HUDEP-2 (cell line): ENCODE measurements at regions not wholly inside any gene's neighbourhood (a gene's known extent, or its start where the extent isn't known, plus 50 kb on each side); places are given as distances from the start of the nearest gene placed in this dataset.
A peak's percentile ranks its signal among the peaks of the same experiment; 100 is the strongest.

Experiments
- DNase-seq, 76 experiments: peaks; one replicate each; lab custom pipeline; 2025; ENCODE audit not compliant: unreplicated experiment in 76 of 76; lab: John Stamatoyannopoulos, UW

DNA sequence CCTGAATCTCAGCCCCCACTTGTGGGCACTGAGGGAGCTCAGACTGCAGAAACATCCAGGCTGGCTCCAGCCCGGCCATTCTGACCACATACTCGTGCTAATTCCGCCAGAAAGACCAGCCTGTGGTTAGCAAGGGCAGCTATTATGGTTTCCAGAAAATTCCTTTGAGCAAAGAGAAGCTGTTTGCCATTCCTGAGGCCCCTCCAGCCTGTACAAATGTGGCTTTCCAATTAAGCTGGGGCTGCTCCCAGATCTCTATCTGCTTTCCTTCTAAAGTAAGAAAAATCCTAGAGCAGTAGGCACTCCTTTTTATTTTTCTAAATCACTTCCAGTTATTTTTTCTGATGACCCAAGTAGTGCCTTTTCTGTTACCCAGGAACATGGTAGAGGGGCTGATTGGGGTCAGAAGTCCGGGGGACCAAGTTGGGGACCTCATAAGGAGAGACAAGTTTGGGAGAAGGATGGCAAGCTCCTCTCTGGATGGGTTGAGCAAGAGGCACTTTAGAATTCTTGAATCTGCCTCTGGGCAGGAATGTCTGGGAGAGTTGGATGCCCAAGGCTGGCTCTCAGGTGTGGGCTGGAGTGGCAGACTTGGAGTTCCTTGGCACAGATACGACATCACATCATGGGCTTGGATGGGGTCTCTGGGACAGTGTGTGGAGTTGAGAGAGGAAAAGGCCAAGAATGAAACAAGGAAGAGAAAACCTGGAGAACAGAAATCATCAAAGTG, 83.3 kb upstream of the TNRC6C start:
- no peak for DNase-seq

GRCh38 chr17:77875881-77876509, 82.5 kb upstream of the TNRC6C start:
- no peak for DNase-seq

GRCh38 chr17:77877036-77877435, 81.5 kb upstream of the TNRC6C start:
- no peak for DNase-seq

GRCh38 chr17:77877646-77878355, 80.7 kb upstream of the TNRC6C start:
- no peak for DNase-seq

GRCh38 chr17:77879226-77879895, 79.1 kb upstream of the TNRC6C start:
- DNase-seq = no peak

DNA sequence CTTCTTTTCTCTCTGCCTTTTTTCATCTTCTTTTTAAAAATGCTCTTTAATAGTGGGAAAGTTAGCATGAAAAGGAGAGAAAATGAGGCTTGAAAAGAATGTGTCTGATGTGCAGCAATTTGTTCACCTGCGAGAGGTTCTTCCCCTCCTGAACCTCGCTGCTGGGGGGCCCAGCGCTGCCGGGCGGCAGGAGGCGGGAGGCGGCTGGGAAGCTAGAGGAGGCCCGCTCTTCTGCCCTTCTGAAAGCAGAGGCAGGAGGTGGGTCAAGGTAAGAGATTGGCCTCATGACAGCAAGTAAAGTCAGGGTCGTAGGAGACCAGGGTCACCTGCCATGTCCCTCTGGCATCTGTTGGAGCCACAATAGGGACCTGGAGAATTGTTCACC, 78.6 kb upstream of the TNRC6C start:
- DNase-seq = no peak

DNA sequence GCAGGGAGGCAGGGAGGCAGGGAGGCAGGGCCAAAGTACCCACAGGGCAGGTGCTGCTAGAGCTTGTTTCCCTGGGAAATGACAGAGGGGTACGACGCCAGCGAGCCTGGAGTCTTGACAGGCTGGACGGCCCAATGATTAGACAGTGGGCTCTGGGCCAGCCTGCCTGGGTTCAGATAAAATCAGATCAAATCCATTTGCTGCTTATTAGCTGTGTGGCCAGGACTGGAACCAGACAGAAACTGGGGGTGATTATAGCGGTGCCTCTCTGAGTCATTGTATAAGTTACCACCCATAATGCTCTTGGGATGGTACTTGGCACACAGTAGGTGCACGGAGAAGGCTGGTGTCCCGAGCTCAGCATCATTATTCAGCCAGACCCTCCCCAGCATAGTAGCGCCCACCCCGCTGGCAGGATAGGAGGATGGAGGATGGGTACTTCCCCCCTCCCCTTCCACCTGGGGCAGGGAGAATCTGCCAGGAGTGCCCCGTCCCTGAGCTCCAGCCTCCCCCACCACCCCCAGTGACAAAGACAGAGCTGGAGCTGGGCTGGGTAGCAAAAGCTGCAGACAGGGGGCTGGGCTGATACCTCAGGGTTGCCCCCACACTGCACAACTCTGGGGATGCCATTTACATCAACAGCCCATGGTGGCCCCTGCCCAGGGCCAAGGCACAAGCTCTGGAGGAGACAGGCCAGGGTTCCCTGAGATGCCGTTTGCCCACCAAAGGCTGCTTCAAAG, 77.6 kb upstream of the TNRC6C start:
- DNase-seq = peak in 1 of 76 experiments; percentile 21

- peak in 20 of 76 experiments; percentile 2 to 59 (median 22) for DNase-seq
Observed at GRCh38 chr17:77881545-77881944, 77.0 kb upstream of the TNRC6C start.

GRCh38 chr17:77882040-77882439, 76.5 kb upstream of the TNRC6C start:
- no peak for DNase-seq

GRCh38 chr17:77882481-77883212, 75.9 kb upstream of the TNRC6C start:
- peak in 1 of 76 experiments; percentile 21 for DNase-seq

DNA sequence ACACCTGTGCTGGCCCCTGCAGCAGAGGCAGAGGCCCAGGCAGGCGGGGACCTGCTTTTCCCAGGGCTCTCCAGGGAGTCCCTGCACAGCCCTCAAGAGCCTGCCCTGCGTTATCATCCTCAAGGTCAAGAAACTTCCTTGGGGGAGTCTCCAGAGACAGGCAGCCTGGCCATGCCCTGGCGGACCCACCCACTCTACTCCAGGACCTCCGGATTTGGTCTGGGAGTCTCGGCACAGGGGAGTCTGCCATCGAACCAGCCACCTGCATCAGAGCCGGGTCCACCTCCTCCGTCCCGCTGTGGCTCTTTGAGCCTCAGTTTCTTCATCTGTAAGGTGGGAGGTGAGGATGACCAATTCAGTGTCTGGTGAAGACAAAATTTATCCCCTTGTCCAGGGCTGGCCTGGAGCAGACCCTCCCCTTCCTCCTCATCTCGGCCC, 75.3 kb upstream of the TNRC6C start:
- no peak for DNase-seq

- DNase-seq = no peak
Observed at GRCh38 chr17:77884019-77884418, 74.5 kb upstream of the TNRC6C start.

GRCh38 chr17:77884967-77885641, 73.4 kb upstream of the TNRC6C start:
- DNase-seq = no peak

- DNase-seq = no peak
Observed at GRCh38 chr17:77885678-77886386, 72.7 kb upstream of the TNRC6C start.

- no peak for DNase-seq
Observed at GRCh38 chr17:77886387-77886728, 72.1 kb upstream of the TNRC6C start.

DNA sequence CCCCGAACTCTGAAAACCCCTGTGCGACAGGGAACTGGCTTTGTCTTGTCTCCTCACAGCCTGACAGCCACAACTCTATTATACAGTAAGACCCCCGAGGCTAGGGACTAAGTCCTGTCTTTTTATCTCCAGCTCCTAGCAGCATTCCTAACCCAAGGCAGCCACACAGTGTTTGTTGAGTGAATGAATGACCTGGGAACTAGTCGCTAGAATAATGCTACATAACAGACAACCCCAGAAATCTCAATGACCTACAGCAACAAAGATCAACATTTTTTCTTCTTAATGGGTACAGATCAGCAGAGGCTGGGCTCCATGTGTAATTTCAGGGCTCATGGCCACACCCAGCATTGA, 71.4 kb upstream of the TNRC6C start:
- no peak for DNase-seq

DNA sequence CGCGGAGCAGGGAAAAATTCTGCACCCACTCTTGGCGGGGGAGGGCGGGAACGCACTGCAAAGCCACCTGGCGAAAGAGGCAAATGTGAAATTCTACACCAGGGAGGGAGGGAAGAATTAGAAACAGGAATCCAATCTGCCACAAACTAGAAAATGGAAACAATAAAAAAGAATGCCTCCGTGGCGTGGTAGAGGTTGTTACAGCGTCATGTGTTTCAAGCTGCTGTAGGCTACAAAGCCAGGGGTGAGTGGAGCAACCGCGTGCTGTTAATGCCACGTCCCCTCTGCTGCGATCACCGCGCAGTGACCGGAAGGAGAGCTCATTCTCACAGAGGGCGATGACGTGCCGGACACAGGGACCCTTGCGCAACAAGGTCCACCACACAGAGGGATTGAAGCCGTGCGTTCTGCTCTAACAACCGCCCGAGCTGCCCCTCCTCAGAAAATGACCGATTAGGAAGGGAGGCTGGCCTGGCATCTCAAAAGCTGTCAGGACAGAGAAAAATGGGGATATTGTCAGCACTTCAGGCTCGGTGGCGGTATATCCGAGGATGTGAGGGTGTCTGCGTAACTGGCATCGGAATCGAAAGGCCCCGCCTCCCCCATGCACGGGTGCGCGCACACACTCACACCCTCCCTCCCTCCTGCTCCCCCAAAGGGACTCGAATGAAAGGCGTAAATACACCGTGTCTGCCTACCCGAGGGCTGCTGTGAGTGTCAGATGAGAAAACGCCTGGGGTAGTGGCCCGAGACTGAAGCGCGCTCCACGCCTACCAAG, 70.8 kb upstream of the TNRC6C start:
- DNase-seq = no peak
